ENCODE measurements at regions not wholly inside any gene's neighbourhood (a gene's known extent, or its start where the extent isn't known, plus 50 kb on each side); places are given as distances from the start of the nearest gene placed in this dataset.

GRCh38 chr14:38038171-38038570 is 169.5 kb upstream of the SSTR1 start:
- H3K9me3 ChIP-seq = no peaks in the 10 kb centered on the region
- no peaks in the 10 kb centered on the region for H3K4me1 ChIP-seq
- DNase-seq = no peak
- H3K4me3 ChIP-seq = no peak overlapping the region
- no peak for ATAC-seq
- H3K27ac ChIP-seq = no peak overlapping the region
- H3K27me3 ChIP-seq = no peaks in the 10 kb centered on the region
- TF ChIP-seq CTCF (IDR thresholded peaks at IDR 0.05) = no peak
- H3K36me3 ChIP-seq = no peaks in the 10 kb centered on the region
- intact Hi-C loops (cut with DNase I) = no loop called here

DNA sequence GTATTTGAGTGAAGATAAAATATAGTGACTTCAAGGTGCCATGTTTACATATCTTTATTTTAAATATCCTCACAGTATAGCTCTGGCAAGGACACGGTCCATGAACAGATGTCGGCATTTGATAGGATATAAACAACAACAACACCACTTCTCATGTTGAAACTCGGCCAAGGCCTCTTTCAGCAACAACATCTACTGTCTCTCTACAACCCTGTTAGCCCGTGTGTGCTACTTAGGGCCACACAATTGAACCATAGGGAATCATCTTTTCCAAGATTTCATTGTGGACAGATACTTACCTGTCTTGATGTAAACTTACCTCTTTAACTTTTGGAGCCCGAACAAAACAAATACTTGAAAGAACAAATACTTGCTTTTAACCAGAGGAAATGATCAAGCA is 168.7 kb upstream of the SSTR1 start:
- intact Hi-C loops (cut with DNase I) = no loop called here

GRCh38 chr14:38039496-38039895 is 168.2 kb upstream of the SSTR1 start:
- Histone ChIP-seq H3K4me3 (no peak overlapping the region), H3K9me3 (no peaks in the 10 kb centered on the region), H3K36me3 (no peaks in the 10 kb centered on the region), H3K27me3 (no peaks in the 10 kb centered on the region), H3K4me1 (no peaks in the 10 kb centered on the region), H3K27ac (no peak overlapping the region)
- DNase-seq (no peak), ATAC-seq (no peak)
- intact Hi-C loops (cut with DNase I) = no loop called here
- no peak for TF ChIP-seq CTCF (IDR thresholded peaks at IDR 0.05)

More for the DNA sequence above, 168.7 kb upstream of the SSTR1 start:
- Histone ChIP-seq H3K9me3 (no peaks in the 10 kb centered on the region), H3K4me3 (no peak overlapping the region), H3K27me3 (no peaks in the 10 kb centered on the region), H3K27ac (no peak overlapping the region), H3K4me1 (no peaks in the 10 kb centered on the region), H3K36me3 (no peaks in the 10 kb centered on the region)
- no peak for ATAC-seq
- no peak for TF ChIP-seq CTCF (IDR thresholded peaks at IDR 0.05)
- DNase-seq = no peak

GRCh38 chr14:38040411-38040810 is 167.3 kb upstream of the SSTR1 start:
- no peak for TF ChIP-seq CTCF (IDR thresholded peaks at IDR 0.05)
- Histone ChIP-seq H3K36me3 (no peaks in the 10 kb centered on the region), H3K4me3 (no peak overlapping the region), H3K9me3 (no peaks in the 10 kb centered on the region), H3K27ac (no peak overlapping the region), H3K27me3 (no peaks in the 10 kb centered on the region), H3K4me1 (no peaks in the 10 kb centered on the region)
- no peak for DNase-seq
- no peak for ATAC-seq
- intact Hi-C loops (cut with DNase I) = no loop called here

GRCh38 chr14:38042322-38042721 is 165.4 kb upstream of the SSTR1 start:
- no peak overlapping the region for H3K4me3 ChIP-seq
- H3K36me3 ChIP-seq = no peaks in the 10 kb centered on the region
- TF ChIP-seq CTCF (IDR thresholded peaks at IDR 0.05) = no peak
- no peaks in the 10 kb centered on the region for H3K27me3 ChIP-seq
- no peaks in the 10 kb centered on the region for H3K4me1 ChIP-seq
- H3K27ac ChIP-seq = no peak overlapping the region
- intact Hi-C loops (cut with DNase I) = no loop called here
- H3K9me3 ChIP-seq = no peaks in the 10 kb centered on the region
- DNase-seq (no peak), ATAC-seq (no peak)

DNA sequence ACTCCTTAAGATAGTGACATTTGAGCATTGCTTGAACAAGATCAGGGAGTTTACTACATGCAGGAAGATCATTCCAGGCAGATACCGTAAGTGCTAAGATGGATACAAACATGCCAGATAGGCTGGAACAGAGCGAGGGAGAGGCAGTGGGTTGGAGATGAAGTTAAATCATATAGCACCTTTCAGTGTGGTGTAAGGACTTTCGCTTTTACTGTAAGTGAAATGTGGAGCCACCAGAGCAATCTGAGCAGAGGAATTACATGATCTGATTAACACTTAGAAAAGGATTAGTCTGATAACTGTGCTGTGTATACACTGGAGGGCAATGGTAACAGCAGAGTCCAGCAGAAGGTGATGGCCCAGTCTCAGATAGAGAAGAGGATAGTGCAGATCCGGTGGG is 163.0 kb upstream of the SSTR1 start:
- no peak for DNase-seq
- Histone ChIP-seq H3K4me1 (no peaks in the 10 kb centered on the region), H3K27me3 (no peaks in the 10 kb centered on the region), H3K4me3 (no peak overlapping the region), H3K36me3 (no peaks in the 10 kb centered on the region), H3K27ac (no peak overlapping the region), H3K9me3 (no peaks in the 10 kb centered on the region)
- no peak for TF ChIP-seq CTCF (IDR thresholded peaks at IDR 0.05)
- intact Hi-C loops (cut with DNase I) = no loop called here
- ATAC-seq = no peak

Data from upper lobe of right lung (tissue), 1 donor.